Naive thymus-derived CD4-positive, alpha-beta T cell (primary cell): ENCODE measurements at regions not wholly inside any gene's neighbourhood (a gene's known extent, or its start where the extent isn't known, plus 50 kb on each side); places are given as distances from the start of the nearest gene placed in this dataset.
"Not testable (repeated sequence)": the region's sequence is repeated elsewhere in the genome, so short reads cannot be mapped to it uniquely, and the experiment has no call there.

Source experiments
- ATAC-seq: fragments of 150-1000 bp; cut with Tn5 transposase; 2 replicates; pipeline ENCODE4 v1.10.0; 2021; ENCODE audit warnings: mild to moderate bottlenecking, moderate library complexity
- CTCF ChIA-PET: fragments of 350-600 bp; sonication (Branson Sonifier 250); formaldehyde crosslinking; loops from one replicate; lab custom pipeline; 2021; ENCODE audit warnings: antibody characterized with exemption; lab: Charles Lee
- POLR2A ChIA-PET: fragments of 350-600 bp; sonication (Branson Sonifier 250); formaldehyde crosslinking; loops from one replicate; lab custom pipeline; 2021; ENCODE audit warnings: antibody characterized with exemption, inconsistent platforms; lab: Charles Lee
- DNase-seq, 9 donors: peaks; one replicate each; pipeline versions ENCODE4 v3.0.0 to v3.0.0-alpha.2; 2020 to 2022; ENCODE audit warnings: mixed read lengths in 1 of 9
- H3K27ac ChIP-seq: one replicate; pipeline ENCODE4 v1.7.0; 2013; ENCODE audit warnings: mild to moderate bottlenecking, low read depth, low read length, moderate library complexity
- H3K27me3 ChIP-seq, 2 donors: one replicate each; pipeline ENCODE4 v1.7.0; 2013; ENCODE audit warnings: low read length in 2 of 2, mild to moderate bottlenecking in 2 of 2, moderate library complexity in 2 of 2; ENCODE audit not compliant: control insufficient read depth in 2 of 2, insufficient read depth in 2 of 2
- H3K36me3 ChIP-seq, 3 experiments: 1 replicate in 2 of 3; 2 replicates in 1 of 3; pipeline ENCODE4 v1.7.0; 2013; ENCODE audit warnings: low read length in 3 of 3, mild to moderate bottlenecking in 3 of 3, moderate library complexity in 1 of 3; ENCODE audit not compliant: insufficient read depth in 3 of 3, control insufficient read depth in 2 of 3
- H3K4me1 ChIP-seq, 2 donors: one replicate each; pipeline ENCODE4 v1.7.0; 2013; ENCODE audit warnings: low read length in 2 of 2, mild to moderate bottlenecking in 2 of 2, moderate library complexity in 1 of 2; ENCODE audit not compliant: control insufficient read depth in 2 of 2, insufficient read depth in 2 of 2
- H3K4me3 ChIP-seq: 2 replicates; pipeline ENCODE4 v1.7.0; 2013; ENCODE audit warnings: mild to moderate bottlenecking, low read length
- H3K9me3 ChIP-seq, 3 experiments: 1 replicate in 2 of 3; 2 replicates in 1 of 3; pipeline ENCODE4 v1.7.0; 2013; ENCODE audit warnings: low read length in 3 of 3; ENCODE audit not compliant: control insufficient read depth in 2 of 3
- H3K27ac Mint-ChIP-seq, 9 donors: one replicate each; pipeline ENCODE4 v1.8.0; 2020 to 2022; ENCODE audit warnings: mixed read lengths in 9 of 9, mild to moderate bottlenecking in 8 of 9, moderate library complexity in 5 of 9, inconsistent platforms in 2 of 9
- H3K27me3 Mint-ChIP-seq, 5 donors: one replicate each; pipeline ENCODE4 v1.8.0; 2021 to 2022; ENCODE audit warnings: mixed read lengths in 5 of 5, mild to moderate bottlenecking in 1 of 5
- H3K36me3 Mint-ChIP-seq, 5 donors: one replicate each; pipeline ENCODE4 v1.8.0; 2020 to 2022; ENCODE audit warnings: mixed read lengths in 5 of 5, mild to moderate bottlenecking in 3 of 5, inconsistent platforms in 1 of 5
- H3K4me1 Mint-ChIP-seq, 7 donors: one replicate each; pipeline ENCODE4 v1.8.0; 2020 to 2022; ENCODE audit warnings: mixed read lengths in 7 of 7, mild to moderate bottlenecking in 3 of 7, inconsistent platforms in 1 of 7
- H3K4me3 Mint-ChIP-seq, 10 donors: one replicate each; pipeline ENCODE4 v1.8.0; 2020 to 2022; ENCODE audit warnings: mild to moderate bottlenecking in 10 of 10, mixed read lengths in 10 of 10, moderate library complexity in 6 of 10, inconsistent platforms in 2 of 10
- H3K9me3 Mint-ChIP-seq, 11 donors: one replicate each; pipeline ENCODE4 v1.8.0; 2020 to 2022; ENCODE audit warnings: mixed read lengths in 11 of 11, mild to moderate bottlenecking in 4 of 11, inconsistent platforms in 1 of 11, moderate library complexity in 1 of 11
- intact Hi-C, 2 donors: fragments of 100-400 bp; cut with micrococcal nuclease; formaldehyde crosslinking; loops; one replicate each; pipeline ENCODE4 v1.15.1; 2023

- H3K4me1 ChIP-seq, result no peaks in the 10 kb centered on the region
- Mint-ChIP-seq H3K27me3 (no peaks in the 10 kb centered on the region), H3K4me1 (no peaks in the 10 kb centered on the region)
Observed at GRCh38 chr6:126721581-126722160, 381.8 kb downstream of the CENPW start.

GRCh38 chr6:126722411-126722810 is 382.5 kb downstream of the CENPW start:
- no peaks in the 10 kb centered on the region for H3K4me1 ChIP-seq
- Mint-ChIP-seq H3K4me1 (no peaks in the 10 kb centered on the region), H3K9me3 (peaks cover 0 to 7% (median 2%) of the 10 kb centered on the region in 11 donors), H3K27ac (no peak overlapping the region), H3K27me3 (no peaks in the 10 kb centered on the region), H3K4me3 (no peak overlapping the region), H3K36me3 (no peaks in the 10 kb centered on the region)
- no peaks in the 10 kb centered on the region for H3K27me3 ChIP-seq
- H3K4me3 ChIP-seq, result no peak overlapping the region
- no peaks in the 10 kb centered on the region for H3K36me3 ChIP-seq
- CTCF ChIA-PET, result no interaction called here
- no peaks in the 10 kb centered on the region for H3K9me3 ChIP-seq
- no peak for DNase-seq
- POLR2A ChIA-PET, result no interaction called here
- intact Hi-C loops, result no loop called here
- no peak for ATAC-seq
- no peak overlapping the region for H3K27ac ChIP-seq

More at GRCh38 chr6:126721581-126722160, 381.8 kb downstream of the CENPW start:
- ATAC-seq, result no peak
- ChIA-PET POLR2A (no interaction called here), CTCF (interaction anchor here (0.6 kb wide), 1 partner anchor 101 kb away, joined by 6 read pairs; no protein-coding TSS in a partner anchor)
- Histone ChIP-seq H3K4me3 (no peak overlapping the region), H3K27me3 (no peaks in the 10 kb centered on the region), H3K27ac (no peak overlapping the region), H3K9me3 (no peaks in the 10 kb centered on the region), H3K36me3 (no peaks in the 10 kb centered on the region)
- Mint-ChIP-seq H3K4me3 (no peak overlapping the region), H3K27ac (no peak overlapping the region), H3K36me3 (no peaks in the 10 kb centered on the region), H3K9me3 (peaks cover 0 to 5% (median 0%) of the 10 kb centered on the region in 11 donors)
- intact Hi-C loops, result no loop called here
- no peak for DNase-seq

GRCh38 chr6:126723541-126724170 is 383.7 kb downstream of the CENPW start:
- CTCF ChIA-PET, result no interaction called here
- H3K4me1 Mint-ChIP-seq, result no peaks in the 10 kb centered on the region

GRCh38 chr6:126724821-126725220 is 384.9 kb downstream of the CENPW start:
- Histone ChIP-seq H3K27me3 (no peaks in the 10 kb centered on the region), H3K36me3 (no peaks in the 10 kb centered on the region), H3K27ac (no peak overlapping the region), H3K4me3 (no peak overlapping the region), H3K9me3 (no peaks in the 10 kb centered on the region), H3K4me1 (no peaks in the 10 kb centered on the region)
- no peaks in the 10 kb centered on the region for H3K4me1 Mint-ChIP-seq
- no peaks in the 10 kb centered on the region for H3K36me3 Mint-ChIP-seq
- no peak overlapping the region for H3K27ac Mint-ChIP-seq
- H3K9me3 Mint-ChIP-seq, result peaks cover 3 to 16% (median 7%) of the 10 kb centered on the region in 11 donors
- intact Hi-C loops, result no loop called here
- no peak overlapping the region for H3K4me3 Mint-ChIP-seq
- ChIA-PET POLR2A (interaction anchor here (0.8 kb wide), 1 partner anchor 29 kb away, joined by 3 read pairs; no protein-coding TSS in a partner anchor), CTCF (no interaction called here)
- H3K27me3 Mint-ChIP-seq, result no peaks in the 10 kb centered on the region
- ATAC-seq (no peak), DNase-seq (no peak)

More at GRCh38 chr6:126723541-126724170, 383.7 kb downstream of the CENPW start:
- no peak overlapping the region for H3K4me3 Mint-ChIP-seq
- no peaks in the 10 kb centered on the region for H3K36me3 ChIP-seq
- no peak overlapping the region for H3K27ac ChIP-seq
- H3K9me3 ChIP-seq, result no peaks in the 10 kb centered on the region
- no peak for ATAC-seq
- no peak overlapping the region for H3K27ac Mint-ChIP-seq
- H3K9me3 Mint-ChIP-seq, result peaks cover 0 to 10% (median 5%) of the 10 kb centered on the region in 11 donors
- H3K27me3 Mint-ChIP-seq, result no peaks in the 10 kb centered on the region
- H3K36me3 Mint-ChIP-seq, result no peaks in the 10 kb centered on the region
- intact Hi-C loops, result no loop called here
- H3K4me3 ChIP-seq, result no peak overlapping the region
- POLR2A ChIA-PET, result no interaction called here
- H3K4me1 ChIP-seq, result no peaks in the 10 kb centered on the region
- DNase-seq, result no peak
- no peaks in the 10 kb centered on the region for H3K27me3 ChIP-seq

GRCh38 chr6:126726454-126726853 is 386.5 kb downstream of the CENPW start:
- ATAC-seq, DNase-seq, H3K27me3 ChIP-seq, H3K4me3 Mint-ChIP-seq, H3K27ac ChIP-seq, CTCF ChIA-PET, intact Hi-C loops, H3K27me3 Mint-ChIP-seq, H3K36me3 Mint-ChIP-seq, H3K9me3 ChIP-seq, POLR2A ChIA-PET, H3K4me1 ChIP-seq, H3K36me3 ChIP-seq, H3K4me1 Mint-ChIP-seq, H3K27ac Mint-ChIP-seq, H3K4me3 ChIP-seq: not testable (repeated sequence)
- H3K9me3 Mint-ChIP-seq, result peaks cover 3 to 16% (median 10%) of the 10 kb centered on the region in 11 donors

GRCh38 chr6:126738146-126738545 is 380.3 kb upstream of the RSPO3 start:
- Histone ChIP-seq H3K36me3 (no peaks in the 10 kb centered on the region), H3K4me1 (no peaks in the 10 kb centered on the region), H3K4me3 (no peak overlapping the region), H3K9me3 (no peaks in the 10 kb centered on the region), H3K27me3 (no peaks in the 10 kb centered on the region), H3K27ac (no peak overlapping the region)
- peaks cover 0 to 5% (median 0%) of the 10 kb centered on the region in 11 donors for H3K9me3 Mint-ChIP-seq
- H3K27ac Mint-ChIP-seq, result no peak overlapping the region
- H3K4me1 Mint-ChIP-seq, result no peaks in the 10 kb centered on the region
- no peak for DNase-seq
- ChIA-PET CTCF (no interaction called here), POLR2A (no interaction called here)
- no peak for ATAC-seq
- intact Hi-C loops, result no loop called here
- H3K27me3 Mint-ChIP-seq, result peaks cover 0 to 4% (median 0%) of the 10 kb centered on the region in 5 donors
- H3K4me3 Mint-ChIP-seq, result no peak overlapping the region
- H3K36me3 Mint-ChIP-seq, result peaks cover 0 to 3% (median 0%) of the 10 kb centered on the region in 5 donors

- H3K9me3 Mint-ChIP-seq, result peaks cover 0 to 5% (median 2%) of the 10 kb centered on the region in 11 donors
- CTCF ChIA-PET, result no interaction called here
- no peak for DNase-seq
- peaks cover 0 to 4% (median 0%) of the 10 kb centered on the region in 5 donors for H3K27me3 Mint-ChIP-seq
- Histone ChIP-seq H3K4me3 (no peak overlapping the region), H3K9me3 (no peaks in the 10 kb centered on the region), H3K36me3 (no peaks in the 10 kb centered on the region), H3K4me1 (no peaks in the 10 kb centered on the region), H3K27me3 (no peaks in the 10 kb centered on the region), H3K27ac (no peak overlapping the region)
- H3K27ac Mint-ChIP-seq, result no peak overlapping the region
- no peak for ATAC-seq
- peaks cover 0 to 3% (median 0%) of the 10 kb centered on the region in 5 donors for H3K36me3 Mint-ChIP-seq
- POLR2A ChIA-PET, result no interaction called here
- H3K4me3 Mint-ChIP-seq, result no peak overlapping the region
- no peaks in the 10 kb centered on the region for H3K4me1 Mint-ChIP-seq
- intact Hi-C loops, result no loop called here
Observed at GRCh38 chr6:126738641-126739040, 379.8 kb upstream of the RSPO3 start.
